Heart left ventricle (tissue), 16 donors: ENCODE measurements at regions not wholly inside any gene's neighbourhood (a gene's known extent, or its start where the extent isn't known, plus 50 kb on each side); places are given as distances from the start of the nearest gene placed in this dataset.

ENCODE experiments used
- ATAC-seq, 4 donors: fragments of 200-7000 bp; cut with Tn5 transposase; one replicate each; pipeline ENCODE4 v1.9.1; 2020 to 2022; ENCODE audit warnings: moderate library complexity in 4 of 4, mild to moderate bottlenecking in 3 of 4, moderate number of reproducible peaks in 1 of 4
- DNase-seq, 5 donors: peaks; one replicate each; pipeline ENCODE4 v3.0.0-alpha.2; 2020
- H3K27ac ChIP-seq, 12 donors: fragments of 200-600 bp; sonication (generic) in 4 of 12; one replicate each; pipeline versions ENCODE4 v1.5.0 to v1.8.0; 2016 to 2022; ENCODE audit warnings: mild to moderate bottlenecking in 2 of 12
- H3K27me3 ChIP-seq, 9 donors: fragments of 200-600 bp; sonication (generic) in 2 of 9; one replicate each; pipeline versions ENCODE4 v1.5.1 to v1.8.0; 2016 to 2022; ENCODE audit warnings: mild to moderate bottlenecking in 3 of 9
- H3K36me3 ChIP-seq, 9 donors: fragments of 200-600 bp; sonication (generic) in 2 of 9; one replicate each; pipeline versions ENCODE4 v1.5.0 to v1.8.0; 2018 to 2022; ENCODE audit warnings: mild to moderate bottlenecking in 2 of 9
- H3K4me1 ChIP-seq, 12 donors: fragments of 200-600 bp; sonication (generic) in 4 of 12; one replicate each; pipeline versions ENCODE4 v1.5.0 to v1.8.0; 2016 to 2022; ENCODE audit warnings: mild to moderate bottlenecking in 3 of 12
- H3K4me3 ChIP-seq, 12 donors: fragments of 200-600 bp; sonication (generic) in 4 of 12; one replicate each; pipeline versions ENCODE4 v1.5.0 to v1.8.0; 2017 to 2022; ENCODE audit warnings: mild to moderate bottlenecking in 9 of 12, moderate library complexity in 4 of 12
- H3K9me3 ChIP-seq, 12 donors: fragments of 200-600 bp; sonication (generic) in 4 of 12; one replicate each; pipeline versions ENCODE4 v1.5.0 to v1.8.0; 2016 to 2022; ENCODE audit warnings: mild to moderate bottlenecking in 1 of 12
- CTCF ChIP-seq, 12 donors: fragments of 200-600 bp; sonication (generic) in 4 of 12; IDR thresholded peaks; one replicate each; pipeline versions ENCODE4 v1.5.0 to v1.8.0; 2018 to 2022; ENCODE audit warnings: antibody characterized with exemption in 12 of 12, mild to moderate bottlenecking in 5 of 12
- POLR2A ChIP-seq, 2 donors: fragments of 450-650 bp; IDR thresholded peaks; one replicate each; pipeline ENCODE4 v1.6.1; 2017; ENCODE audit warnings: antibody characterized with exemption in 2 of 2, mild to moderate bottlenecking in 2 of 2, moderate library complexity in 2 of 2
- WGBS, 4 donors: extraction: QIAGEN DNeasy Blood & Tissue Kit in 2 of 4; methylation state at CpG; one replicate each; pipeline versions ENCODE4 v1.1.5 to v1.1.7; 2013 to 2018; 5-methylcytosine and 5-hydroxymethylcytosine counted together
- intact Hi-C, 10 donors: fragments of 100-400 bp; cut with DNase I; formaldehyde crosslinking; loops; one replicate each; pipeline versions ENCODE4 v1.11.1 to v1.14.2; 2022
- donor health status: ischemic (EF 13 %, LVEDD 7.1; RV severe dilation, severe dysfunction).
- donor health status: healthy with polysubstance abuse.
- donor health status: DM: no; HTN: yes; CAD: no.
- donor health status: DM: no; HTN: no; CAD: no.
- donor health status: ischemic (EF 25% LVEDD 6.9; RV normal size, moderate dysfunction).
- donor health status: ischemic (EF 25% LVEDD 5.7; RV mildly dilated, moderate dysfunction).
- donor health status: healthy.
- donor health status: DM: yes; HTN: yes; CAD: no.
- donor health status: ischemic (EF 35%, LVEDD 5.7; RV mildly dilated, moderate dysfunction).
- donor health status: nonischemic (EF 11% LVEDD 7.7; RV severe dilation, severe dysfunction).
- donor health status: DM: yes; HTN: yes; CAD: no.
- donor health status: PGD.
- donor health status: ischemic (EF 29% LVEDD 5.4; RV normal size, mild dysfunction).
- donor health status: nonischemic (EF 23%, LVEDD 6.1; RV moderate dilation, normal function).

- TF ChIP-seq POLR2A (IDR thresholded peaks at IDR 0.05) (no peak), CTCF (IDR thresholded peaks at IDR 0.05) (no peak)
- Histone ChIP-seq H3K9me3 (no peaks in the 10 kb centered on the region), H3K27ac (no peak overlapping the region), H3K4me1 (no peaks in the 10 kb centered on the region), H3K4me3 (no peak overlapping the region), H3K36me3 (no peaks in the 10 kb centered on the region), H3K27me3 (no peaks in the 10 kb centered on the region)
- WGBS, 4 donors: 81 to 89% (median 84%) methylated on average over 1 of the region's 1 CpG
- no peak for ATAC-seq
- DNase-seq: no peak
- intact Hi-C loops: no loop called here
Observed at GRCh38 chr7:110003827-110004226, 1087.1 kb upstream of the LRRN3 start.

GRCh38 chr7:110007320-110008063 lies 1083.4 kb upstream of the LRRN3 start:
- H3K4me1 ChIP-seq: no peaks in the 10 kb centered on the region
- no peaks in the 10 kb centered on the region for H3K9me3 ChIP-seq
- H3K27ac ChIP-seq: no peak overlapping the region
- DNase-seq: no peak
- H3K4me3 ChIP-seq: no peak overlapping the region
- TF ChIP-seq CTCF (IDR thresholded peaks at IDR 0.05): no peak
- no peak for TF ChIP-seq POLR2A (IDR thresholded peaks at IDR 0.05)
- 67 to 78% (median 70%) methylated on average over 4 of the region's 4 CpGs for WGBS, 4 donors
- no peaks in the 10 kb centered on the region for H3K27me3 ChIP-seq
- no peaks in the 10 kb centered on the region for H3K36me3 ChIP-seq
- intact Hi-C loops: no loop called here
- ATAC-seq: no peak

- Histone ChIP-seq H3K9me3 (no peaks in the 10 kb centered on the region), H3K4me3 (no peak overlapping the region), H3K27me3 (no peaks in the 10 kb centered on the region), H3K27ac (no peak overlapping the region), H3K36me3 (no peaks in the 10 kb centered on the region), H3K4me1 (no peaks in the 10 kb centered on the region)
- intact Hi-C loops: no loop called here
- DNase-seq: no peak
- no peak for ATAC-seq
- WGBS, 4 donors: 45 to 63% (median 56%) methylated on average over 3 of the region's 3 CpGs
- TF ChIP-seq CTCF (IDR thresholded peaks at IDR 0.05) (no peak), POLR2A (IDR thresholded peaks at IDR 0.05) (no peak)
Observed at GRCh38 chr7:110010359-110010758, 1080.6 kb upstream of the LRRN3 start.

- ATAC-seq (no peak), DNase-seq (no peak)
- no peak overlapping the region for H3K4me3 ChIP-seq
- H3K36me3 ChIP-seq: no peaks in the 10 kb centered on the region
- H3K27ac ChIP-seq: no peak overlapping the region
- TF ChIP-seq POLR2A (IDR thresholded peaks at IDR 0.05) (no peak), CTCF (IDR thresholded peaks at IDR 0.05) (no peak)
- no peaks in the 10 kb centered on the region for H3K27me3 ChIP-seq
- 76 to 83% (median 81%) methylated on average over 1 of the region's 1 CpG for WGBS, 4 donors
- peaks cover 0 to 8% (median 0%) of the 10 kb centered on the region in 12 donors for H3K9me3 ChIP-seq
- no peaks in the 10 kb centered on the region for H3K4me1 ChIP-seq
- intact Hi-C loops: no loop called here
Observed at GRCh38 chr7:110017405-110017804, 1073.5 kb upstream of the LRRN3 start.
